Sigmoid colon (tissue), 6 donors: ENCODE measurements at regions not wholly inside any gene's neighbourhood (a gene's known extent, or its start where the extent isn't known, plus 50 kb on each side); places are given as distances from the start of the nearest gene placed in this dataset.
"Not testable (repeated sequence)": the region's sequence is repeated elsewhere in the genome, so short reads cannot be mapped to it uniquely, and the experiment has no call there.

Experiments
- DNase-seq: peaks from one replicate; pipeline ENCODE4 v3.0.0-alpha.2; 2019
- H3K27ac ChIP-seq, 4 donors: fragments of 200-600 bp; sonication (generic); one replicate each; pipeline ENCODE4 v1.5.1; 2016 to 2019; ENCODE audit warnings: mild to moderate bottlenecking in 1 of 4
- H3K27me3 ChIP-seq, 3 donors: fragments of 200-600 bp; sonication (generic); one replicate each; pipeline ENCODE4 v1.5.1; 2019; ENCODE audit warnings: mild to moderate bottlenecking in 1 of 3
- H3K36me3 ChIP-seq, 4 donors: fragments of 200-600 bp; sonication (generic); one replicate each; pipeline ENCODE4 v1.5.1; 2016 to 2019
- H3K4me1 ChIP-seq, 4 donors: fragments of 200-600 bp; sonication (generic); one replicate each; pipeline ENCODE4 v1.5.1; 2017 to 2019
- H3K4me3 ChIP-seq, 4 donors: fragments of 200-600 bp; sonication (generic); one replicate each; pipeline ENCODE4 v1.5.1; 2017 to 2019; ENCODE audit warnings: mild to moderate bottlenecking in 2 of 4, moderate library complexity in 1 of 4
- H3K9me3 ChIP-seq, 4 donors: fragments of 200-600 bp in 3 of 4; sonication (generic) in 3 of 4; one replicate each; pipeline versions ENCODE4 v1.5.1 to v1.6.1; 2013 to 2019
- EP300 ChIP-seq, 4 donors: sonication (generic); formaldehyde crosslinking; IDR thresholded peaks; one replicate each; pipeline ENCODE4 v1.6.1; 2017; ENCODE audit warnings: antibody characterized with exemption in 4 of 4
- POLR2A ChIP-seq, 2 donors: fragments of 450-650 bp; IDR thresholded peaks; one replicate each; pipeline ENCODE4 v1.6.1; 2016; ENCODE audit warnings: antibody characterized with exemption in 2 of 2, mild to moderate bottlenecking in 2 of 2, moderate library complexity in 2 of 2
- POLR2AphosphoS5 ChIP-seq, 4 donors: sonication (generic); formaldehyde crosslinking; IDR thresholded peaks; one replicate each; pipeline ENCODE4 v1.6.1; 2017; ENCODE audit warnings: antibody characterized with exemption in 4 of 4
- WGBS, 2 donors: extraction: QIAGEN DNeasy Blood & Tissue Kit; methylation state at CpG; one replicate each; pipeline ENCODE4 v1.1.7; 2013; 5-methylcytosine and 5-hydroxymethylcytosine counted together
- intact Hi-C: fragments of 100-400 bp; cut with DNase I; formaldehyde crosslinking; loops from one replicate; pipeline ENCODE4 v1.15.1; 2023
- TF ChIP-seq, protein P1 (sequence below), 4 experiments: fragments of 450-650 bp in 3 of 4; fragments of 200-600 bp in 1 of 4; IDR thresholded peaks; one replicate each; pipeline ENCODE4 v1.5.1; 2016 to 2019; ENCODE audit warnings: antibody characterized with exemption in 4 of 4, mild to moderate bottlenecking in 3 of 4, moderate library complexity in 2 of 4
- donor health status: healthy with polysubstance abuse.
- donor health status: healthy.

DNA sequence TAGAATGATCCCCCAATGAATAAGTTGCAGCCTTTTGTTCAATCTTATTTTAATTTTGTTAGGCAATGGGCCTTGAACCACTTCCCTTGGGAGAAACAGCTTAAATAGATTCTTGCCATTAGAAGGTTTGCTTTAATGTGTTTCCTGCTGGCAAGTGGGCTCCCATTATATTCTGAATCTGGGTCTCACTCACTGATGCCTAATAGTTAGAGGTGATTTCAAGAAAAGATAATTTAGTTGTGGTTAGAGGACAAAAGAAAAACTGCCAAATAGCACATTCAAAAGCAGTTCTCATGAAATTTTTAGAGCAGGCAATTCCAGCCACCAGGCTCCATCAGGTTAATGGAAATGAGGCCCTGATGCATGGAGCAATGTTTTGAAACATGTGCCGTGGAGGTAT is 362.6 kb upstream of the CHORDC1 start:
- Histone ChIP-seq H3K4me3 (no peak overlapping the region), H3K36me3 (no peaks in the 10 kb centered on the region), H3K9me3 (no peaks in the 10 kb centered on the region), H3K27me3 (no peaks in the 10 kb centered on the region), H3K4me1 (no peaks in the 10 kb centered on the region), H3K27ac (no peak overlapping the region)
- 86% methylated on average over 1 of the region's 1 CpG for whole genome bisulfite sequencing, 2 donors
- DNase-seq = no peak
- intact Hi-C loops = no loop called here
- TF ChIP-seq POLR2AphosphoS5 (IDR thresholded peaks at IDR 0.05) (no peak), EP300 (IDR thresholded peaks at IDR 0.05) (no peak), POLR2A (IDR thresholded peaks at IDR 0.05) (no peak)
- TF ChIP-seq, protein P1, sequence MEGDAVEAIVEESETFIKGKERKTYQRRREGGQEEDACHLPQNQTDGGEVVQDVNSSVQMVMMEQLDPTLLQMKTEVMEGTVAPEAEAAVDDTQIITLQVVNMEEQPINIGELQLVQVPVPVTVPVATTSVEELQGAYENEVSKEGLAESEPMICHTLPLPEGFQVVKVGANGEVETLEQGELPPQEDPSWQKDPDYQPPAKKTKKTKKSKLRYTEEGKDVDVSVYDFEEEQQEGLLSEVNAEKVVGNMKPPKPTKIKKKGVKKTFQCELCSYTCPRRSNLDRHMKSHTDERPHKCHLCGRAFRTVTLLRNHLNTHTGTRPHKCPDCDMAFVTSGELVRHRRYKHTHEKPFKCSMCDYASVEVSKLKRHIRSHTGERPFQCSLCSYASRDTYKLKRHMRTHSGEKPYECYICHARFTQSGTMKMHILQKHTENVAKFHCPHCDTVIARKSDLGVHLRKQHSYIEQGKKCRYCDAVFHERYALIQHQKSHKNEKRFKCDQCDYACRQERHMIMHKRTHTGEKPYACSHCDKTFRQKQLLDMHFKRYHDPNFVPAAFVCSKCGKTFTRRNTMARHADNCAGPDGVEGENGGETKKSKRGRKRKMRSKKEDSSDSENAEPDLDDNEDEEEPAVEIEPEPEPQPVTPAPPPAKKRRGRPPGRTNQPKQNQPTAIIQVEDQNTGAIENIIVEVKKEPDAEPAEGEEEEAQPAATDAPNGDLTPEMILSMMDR (IDR thresholded peaks at IDR 0.05) = no peak

DNA sequence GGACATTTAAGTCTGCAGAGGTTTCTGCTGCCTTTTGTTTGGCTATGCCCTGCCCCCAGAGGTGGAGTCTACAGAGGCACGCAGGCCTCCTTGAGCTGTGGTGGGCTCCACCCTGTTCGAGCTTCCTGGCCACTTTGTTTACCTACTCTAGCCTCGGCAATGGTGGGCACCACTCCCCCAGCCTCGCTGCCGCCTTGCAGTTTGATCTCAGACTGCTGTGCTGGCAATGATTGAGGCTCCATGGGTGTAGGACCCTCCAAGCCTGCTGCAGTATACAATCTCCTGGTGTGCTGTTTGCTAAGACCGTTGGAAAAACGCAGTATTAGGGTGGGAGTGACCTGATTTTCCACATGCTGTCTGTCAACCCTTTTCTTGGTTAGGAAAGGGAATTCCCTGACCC is 360.1 kb upstream of the CHORDC1 start:
- H3K9me3 ChIP-seq, H3K27ac ChIP-seq, H3K27me3 ChIP-seq, H3K36me3 ChIP-seq, intact Hi-C loops, DNase-seq, H3K4me3 ChIP-seq, H3K4me1 ChIP-seq: not testable (repeated sequence)
- WGBS, 2 donors = 73 to 86% methylated on average over 7 of the region's 7 CpGs

DNA sequence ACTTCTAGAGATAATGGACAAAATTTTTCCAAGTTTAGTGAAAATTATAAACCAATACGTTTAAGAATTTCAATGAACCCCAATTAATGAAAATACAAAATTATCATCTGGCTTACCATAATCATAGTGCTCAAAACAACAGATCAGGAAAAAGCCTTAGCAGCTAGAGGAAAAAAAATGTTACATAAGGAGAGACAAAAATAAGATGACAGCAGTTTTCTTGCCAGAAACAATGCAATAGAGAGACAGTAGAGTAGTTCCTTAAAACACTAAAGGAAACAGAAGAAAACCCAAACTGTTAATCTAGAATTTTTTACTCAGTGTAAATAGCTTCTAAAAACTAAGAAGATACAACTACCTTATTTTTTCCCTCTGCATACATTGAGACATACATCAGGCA is 341.7 kb upstream of the CHORDC1 start:
- Histone ChIP-seq H3K4me1 (no peaks in the 10 kb centered on the region), H3K36me3 (no peaks in the 10 kb centered on the region), H3K27ac (no peak overlapping the region), H3K27me3 (no peaks in the 10 kb centered on the region), H3K4me3 (no peak overlapping the region), H3K9me3 (no peaks in the 10 kb centered on the region)
- intact Hi-C loops = no loop called here
- no peak for DNase-seq
- TF ChIP-seq POLR2A (IDR thresholded peaks at IDR 0.05) = no peak
- TF ChIP-seq POLR2AphosphoS5 (IDR thresholded peaks at IDR 0.05) = no peak
- TF ChIP-seq, protein P1 (IDR thresholded peaks at IDR 0.05) = no peak
- no peak for TF ChIP-seq EP300 (IDR thresholded peaks at IDR 0.05)
- 66 to 88% methylated on average over 1 of the region's 1 CpG for WGBS, 2 donors

DNA sequence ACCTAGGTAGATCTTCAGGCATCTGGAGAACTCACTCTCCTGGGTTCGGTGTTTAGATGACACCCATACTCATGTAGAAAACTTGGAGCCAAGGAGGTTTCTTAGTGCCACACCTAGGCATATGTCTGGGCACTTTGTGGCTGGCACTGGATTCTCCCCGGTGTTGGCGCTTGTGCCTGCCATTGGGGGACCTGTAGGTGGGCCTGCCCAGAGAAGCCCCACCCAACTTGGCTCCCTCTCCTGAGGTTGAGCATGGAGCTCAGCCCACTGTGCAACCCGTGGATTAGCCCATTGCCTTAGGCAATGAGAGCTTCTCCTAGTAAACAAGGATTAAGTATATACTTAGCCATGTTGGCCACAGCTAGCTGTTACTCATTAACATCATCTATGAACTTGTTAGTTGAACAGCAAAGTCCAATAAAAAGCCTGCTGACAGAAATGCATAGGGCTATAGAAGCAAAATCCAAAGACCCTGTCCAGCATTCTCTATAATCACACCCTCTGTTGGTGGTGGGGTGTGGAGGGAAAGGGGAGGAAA is 335.5 kb upstream of the CHORDC1 start:
- Histone ChIP-seq H3K9me3 (peaks cover 0 to 5% (median 0%) of the 10 kb centered on the region in 4 donors), H3K4me3 (no peak overlapping the region), H3K4me1 (no peaks in the 10 kb centered on the region), H3K27ac (no peak overlapping the region), H3K36me3 (no peaks in the 10 kb centered on the region), H3K27me3 (no peaks in the 10 kb centered on the region)
- no peak for DNase-seq
- intact Hi-C loops = no loop called here
- TF ChIP-seq EP300 (IDR thresholded peaks at IDR 0.05) (no peak), POLR2AphosphoS5 (IDR thresholded peaks at IDR 0.05) (no peak), POLR2A (IDR thresholded peaks at IDR 0.05) (no peak)
- TF ChIP-seq, protein P1 (IDR thresholded peaks at IDR 0.05) = no peak
- WGBS, 2 donors = 79 to 91% methylated on average over 4 of the region's 4 CpGs

DNA sequence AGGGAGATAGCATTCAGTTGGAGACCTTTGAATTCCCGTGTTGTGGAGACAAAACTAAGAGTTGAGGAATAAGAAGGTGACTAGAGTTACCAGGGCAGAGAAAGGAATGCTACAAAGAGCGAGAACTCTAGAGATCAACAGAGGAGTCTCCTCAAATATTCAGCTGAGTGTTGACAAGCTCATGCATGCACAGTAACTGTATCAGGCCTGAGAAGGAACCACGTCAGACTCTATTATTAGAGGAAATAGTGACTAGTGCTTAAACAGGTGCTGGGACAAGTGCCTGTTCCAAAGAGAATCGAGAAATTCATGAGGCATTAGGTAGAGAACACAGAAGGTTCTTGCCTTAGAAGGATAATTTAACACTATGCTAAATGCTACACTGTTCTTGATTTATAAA is 333.8 kb upstream of the CHORDC1 start:
- H3K36me3 ChIP-seq = no peaks in the 10 kb centered on the region
- no peaks in the 10 kb centered on the region for H3K4me1 ChIP-seq
- no peaks in the 10 kb centered on the region for H3K27me3 ChIP-seq
- H3K27ac ChIP-seq = no peak overlapping the region
- intact Hi-C loops = no loop called here
- no peak overlapping the region for H3K4me3 ChIP-seq
- no peak for TF ChIP-seq EP300 (IDR thresholded peaks at IDR 0.05)
- TF ChIP-seq, protein P1 (IDR thresholded peaks at IDR 0.05) = no peak
- TF ChIP-seq POLR2AphosphoS5 (IDR thresholded peaks at IDR 0.05) = no peak
- TF ChIP-seq POLR2A (IDR thresholded peaks at IDR 0.05) = no peak
- 60 to 81% methylated on average over 4 of the region's 4 CpGs for WGBS, 2 donors
- DNase-seq = no peak
- peaks cover 0 to 5% (median 0%) of the 10 kb centered on the region in 4 donors for H3K9me3 ChIP-seq
